ENCODE measurements at regions not wholly inside any gene's neighbourhood (a gene's known extent, or its start where the extent isn't known, plus 50 kb on each side); places are given as distances from the start of the nearest gene placed in this dataset.

- TF ChIP-seq OVOL2 (CRISPR knock-in tag; IDR thresholded peaks at IDR 0.05; ENCODE audit: borderline replicate concordance): no peak
Observed at GRCh38 chrX:26026179-26026578, 112.0 kb upstream of the MAGEB18 start (continued).

- Mint-ChIP-seq H3K27ac (no peak overlapping the region), H3K9me3 (no peaks in the 10 kb centered on the region), H3K27me3 (ENCODE audit: low read depth) (no peaks in the 10 kb centered on the region), H3K36me3 (no peaks in the 10 kb centered on the region), H3K4me3 (no peak overlapping the region), H3K4me1 (peaks cover 4% of the 10 kb centered on the region; the same call in 1 of the 2 replicates)
- DNase-seq (ENCODE audit: low spot score) (no peak), ATAC-seq (no peak)
- ChIA-PET CTCF (no interaction called here), POLR2A (no interaction called here)
- TF ChIP-seq GTF2I (CRISPR knock-in tag; conservative IDR thresholded peaks at IDR 0.05): no peak
- TF ChIP-seq ZNF671 (CRISPR knock-in tag; IDR thresholded peaks at IDR 0.05): no peak
- TF ChIP-seq, protein P1, sequence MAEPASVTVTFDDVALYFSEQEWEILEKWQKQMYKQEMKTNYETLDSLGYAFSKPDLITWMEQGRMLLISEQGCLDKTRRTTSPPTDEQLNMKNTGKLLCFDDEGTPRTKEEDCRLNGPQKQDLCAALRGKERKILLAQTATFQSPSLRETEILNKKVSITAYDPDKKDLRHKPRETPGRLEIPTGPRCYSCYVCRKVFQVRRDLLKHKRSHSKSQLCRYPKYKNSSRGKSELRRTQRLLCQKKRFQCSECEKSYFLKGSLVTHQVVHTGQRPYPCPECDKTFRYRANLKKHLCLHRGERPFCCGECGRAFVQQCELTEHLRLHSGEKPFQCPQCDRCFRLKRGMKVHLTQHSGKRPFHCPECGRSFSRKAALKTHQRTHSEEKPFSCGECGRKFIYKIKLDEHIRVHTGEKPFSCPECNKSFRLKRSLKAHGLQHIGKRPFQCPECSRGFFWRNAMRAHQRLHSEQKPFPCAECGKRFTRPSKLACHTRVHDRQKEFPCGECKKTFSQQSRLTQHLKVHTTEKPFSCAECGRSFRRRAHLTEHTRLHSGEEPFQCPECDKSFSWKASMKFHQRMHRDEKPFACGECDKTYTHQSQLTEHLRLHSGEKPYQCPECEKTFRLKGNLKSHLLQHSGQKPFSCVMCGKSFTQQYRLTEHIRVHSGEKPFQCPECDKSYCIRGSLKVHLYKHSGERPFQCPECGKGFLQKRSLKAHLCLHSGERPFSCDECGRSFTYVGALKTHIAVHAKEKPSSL (CRISPR knock-in tag; conservative IDR thresholded peaks at IDR 0.05): no peak
- TF ChIP-seq FOXK1 (CRISPR knock-in tag; IDR thresholded peaks at IDR 0.05): no peak
- TF ChIP-seq GABPB1 (CRISPR knock-in tag; IDR thresholded peaks at IDR 0.05): no peak
- TF ChIP-seq ZNF138 (CRISPR knock-in tag; conservative IDR thresholded peaks at IDR 0.05): no peak
- TF ChIP-seq, protein P2, sequence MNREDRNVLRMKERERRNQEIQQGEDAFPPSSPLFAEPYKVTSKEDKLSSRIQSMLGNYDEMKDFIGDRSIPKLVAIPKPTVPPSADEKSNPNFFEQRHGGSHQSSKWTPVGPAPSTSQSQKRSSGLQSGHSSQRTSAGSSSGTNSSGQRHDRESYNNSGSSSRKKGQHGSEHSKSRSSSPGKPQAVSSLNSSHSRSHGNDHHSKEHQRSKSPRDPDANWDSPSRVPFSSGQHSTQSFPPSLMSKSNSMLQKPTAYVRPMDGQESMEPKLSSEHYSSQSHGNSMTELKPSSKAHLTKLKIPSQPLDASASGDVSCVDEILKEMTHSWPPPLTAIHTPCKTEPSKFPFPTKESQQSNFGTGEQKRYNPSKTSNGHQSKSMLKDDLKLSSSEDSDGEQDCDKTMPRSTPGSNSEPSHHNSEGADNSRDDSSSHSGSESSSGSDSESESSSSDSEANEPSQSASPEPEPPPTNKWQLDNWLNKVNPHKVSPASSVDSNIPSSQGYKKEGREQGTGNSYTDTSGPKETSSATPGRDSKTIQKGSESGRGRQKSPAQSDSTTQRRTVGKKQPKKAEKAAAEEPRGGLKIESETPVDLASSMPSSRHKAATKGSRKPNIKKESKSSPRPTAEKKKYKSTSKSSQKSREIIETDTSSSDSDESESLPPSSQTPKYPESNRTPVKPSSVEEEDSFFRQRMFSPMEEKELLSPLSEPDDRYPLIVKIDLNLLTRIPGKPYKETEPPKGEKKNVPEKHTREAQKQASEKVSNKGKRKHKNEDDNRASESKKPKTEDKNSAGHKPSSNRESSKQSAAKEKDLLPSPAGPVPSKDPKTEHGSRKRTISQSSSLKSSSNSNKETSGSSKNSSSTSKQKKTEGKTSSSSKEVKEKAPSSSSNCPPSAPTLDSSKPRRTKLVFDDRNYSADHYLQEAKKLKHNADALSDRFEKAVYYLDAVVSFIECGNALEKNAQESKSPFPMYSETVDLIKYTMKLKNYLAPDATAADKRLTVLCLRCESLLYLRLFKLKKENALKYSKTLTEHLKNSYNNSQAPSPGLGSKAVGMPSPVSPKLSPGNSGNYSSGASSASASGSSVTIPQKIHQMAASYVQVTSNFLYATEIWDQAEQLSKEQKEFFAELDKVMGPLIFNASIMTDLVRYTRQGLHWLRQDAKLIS (CRISPR knock-in tag; IDR thresholded peaks at IDR 0.05; ENCODE audit: borderline replicate concordance): no peak
- TF ChIP-seq NR1H2 (CRISPR knock-in tag; IDR thresholded peaks at IDR 0.05): no peak
- no peak for TF ChIP-seq ZNF317 (CRISPR knock-in tag; IDR thresholded peaks at IDR 0.05; ENCODE audit: borderline replicate concordance, low read depth)
- TF ChIP-seq ELF4 (CRISPR knock-in tag; IDR thresholded peaks at IDR 0.05; ENCODE audit: low read depth): no peak
- TF ChIP-seq, protein P3, sequence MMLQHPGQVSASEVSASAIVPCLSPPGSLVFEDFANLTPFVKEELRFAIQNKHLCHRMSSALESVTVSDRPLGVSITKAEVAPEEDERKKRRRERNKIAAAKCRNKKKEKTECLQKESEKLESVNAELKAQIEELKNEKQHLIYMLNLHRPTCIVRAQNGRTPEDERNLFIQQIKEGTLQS (CRISPR knock-in tag; conservative IDR thresholded peaks at IDR 0.05): no peak
- TF ChIP-seq, protein P4, sequence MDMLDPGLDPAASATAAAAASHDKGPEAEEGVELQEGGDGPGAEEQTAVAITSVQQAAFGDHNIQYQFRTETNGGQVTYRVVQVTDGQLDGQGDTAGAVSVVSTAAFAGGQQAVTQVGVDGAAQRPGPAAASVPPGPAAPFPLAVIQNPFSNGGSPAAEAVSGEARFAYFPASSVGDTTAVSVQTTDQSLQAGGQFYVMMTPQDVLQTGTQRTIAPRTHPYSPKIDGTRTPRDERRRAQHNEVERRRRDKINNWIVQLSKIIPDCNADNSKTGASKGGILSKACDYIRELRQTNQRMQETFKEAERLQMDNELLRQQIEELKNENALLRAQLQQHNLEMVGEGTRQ (CRISPR knock-in tag; IDR thresholded peaks at IDR 0.05): no peak
- TF ChIP-seq, protein P5, sequence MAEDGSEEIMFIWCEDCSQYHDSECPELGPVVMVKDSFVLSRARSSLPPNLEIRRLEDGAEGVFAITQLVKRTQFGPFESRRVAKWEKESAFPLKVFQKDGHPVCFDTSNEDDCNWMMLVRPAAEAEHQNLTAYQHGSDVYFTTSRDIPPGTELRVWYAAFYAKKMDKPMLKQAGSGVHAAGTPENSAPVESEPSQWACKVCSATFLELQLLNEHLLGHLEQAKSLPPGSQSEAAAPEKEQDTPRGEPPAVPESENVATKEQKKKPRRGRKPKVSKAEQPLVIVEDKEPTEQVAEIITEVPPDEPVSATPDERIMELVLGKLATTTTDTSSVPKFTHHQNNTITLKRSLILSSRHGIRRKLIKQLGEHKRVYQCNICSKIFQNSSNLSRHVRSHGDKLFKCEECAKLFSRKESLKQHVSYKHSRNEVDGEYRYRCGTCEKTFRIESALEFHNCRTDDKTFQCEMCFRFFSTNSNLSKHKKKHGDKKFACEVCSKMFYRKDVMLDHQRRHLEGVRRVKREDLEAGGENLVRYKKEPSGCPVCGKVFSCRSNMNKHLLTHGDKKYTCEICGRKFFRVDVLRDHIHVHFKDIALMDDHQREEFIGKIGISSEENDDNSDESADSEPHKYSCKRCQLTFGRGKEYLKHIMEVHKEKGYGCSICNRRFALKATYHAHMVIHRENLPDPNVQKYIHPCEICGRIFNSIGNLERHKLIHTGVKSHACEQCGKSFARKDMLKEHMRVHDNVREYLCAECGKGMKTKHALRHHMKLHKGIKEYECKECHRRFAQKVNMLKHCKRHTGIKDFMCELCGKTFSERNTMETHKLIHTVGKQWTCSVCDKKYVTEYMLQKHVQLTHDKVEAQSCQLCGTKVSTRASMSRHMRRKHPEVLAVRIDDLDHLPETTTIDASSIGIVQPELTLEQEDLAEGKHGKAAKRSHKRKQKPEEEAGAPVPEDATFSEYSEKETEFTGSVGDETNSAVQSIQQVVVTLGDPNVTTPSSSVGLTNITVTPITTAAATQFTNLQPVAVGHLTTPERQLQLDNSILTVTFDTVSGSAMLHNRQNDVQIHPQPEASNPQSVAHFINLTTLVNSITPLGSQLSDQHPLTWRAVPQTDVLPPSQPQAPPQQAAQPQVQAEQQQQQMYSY (CRISPR knock-in tag; IDR thresholded peaks at IDR 0.05): no peak
- TF ChIP-seq IRF1 (CRISPR knock-in tag; IDR thresholded peaks at IDR 0.05): no peak
Observed at GRCh38 chrX:26032111-26032912, 105.8 kb upstream of the MAGEB18 start.
